ENCODE measurements at regions not wholly inside any gene's neighbourhood (a gene's known extent, or its start where the extent isn't known, plus 50 kb on each side); places are given as distances from the start of the nearest gene placed in this dataset.
A peak's percentile ranks its signal among the peaks of the same experiment; 100 is the strongest.

- peak; percentile 41 to 47 for DNase-seq (ENCODE audit: low read depth in 2 of 2)
These were observed 444.9 kb upstream of the B3GALT2 start for GRCh38 chr1:193631306-193631705.

- DNase-seq (ENCODE audit: low read depth in 2 of 2), result peak; percentile 60 to 71
These were observed 443.5 kb upstream of the B3GALT2 start for GRCh38 chr1:193629875-193630274.

- no peak for DNase-seq (ENCODE audit: low read depth in 2 of 2)
These were observed 440.3 kb upstream of the B3GALT2 start for GRCh38 chr1:193626695-193627094.

- DNase-seq (ENCODE audit: low read depth in 2 of 2), result no peak
These were observed 438.8 kb upstream of the B3GALT2 start for GRCh38 chr1:193625255-193625654.

- no peak for DNase-seq (ENCODE audit: low read depth in 2 of 2)
These were observed 433.5 kb upstream of the B3GALT2 start for GRCh38 chr1:193619911-193620310.

GRCh38 chr1:193614817-193615216 lies 428.4 kb upstream of the B3GALT2 start:
- DNase-seq (ENCODE audit: low read depth in 2 of 2), result peak; percentile 61 to 95

- DNase-seq (ENCODE audit: low read depth in 2 of 2), result no peak
These were observed 427.9 kb upstream of the B3GALT2 start for GRCh38 chr1:193614275-193614674.

- no peak for DNase-seq (ENCODE audit: low read depth in 2 of 2)
These were observed 426.6 kb upstream of the B3GALT2 start for GRCh38 chr1:193613041-193613440.

GRCh38 chr1:193609592-193609991 lies 423.2 kb upstream of the B3GALT2 start:
- peak in 1 of 2 donors; percentile 60 for DNase-seq (ENCODE audit: low read depth in 2 of 2)

GRCh38 chr1:193607787-193608186 lies 421.4 kb upstream of the B3GALT2 start:
- DNase-seq (ENCODE audit: low read depth in 2 of 2), result no peak

- DNase-seq (ENCODE audit: low read depth in 2 of 2), result no peak
These were observed 419.6 kb upstream of the B3GALT2 start for GRCh38 chr1:193606035-193606434.

- DNase-seq (ENCODE audit: low read depth in 2 of 2), result no peak
These were observed 416.3 kb upstream of the B3GALT2 start for GRCh38 chr1:193602705-193603104.

- no peak for DNase-seq (ENCODE audit: low read depth in 2 of 2)
These were observed 406.9 kb upstream of the B3GALT2 start for GRCh38 chr1:193593147-193593885.

- DNase-seq (ENCODE audit: low read depth in 2 of 2), result no peak
These were observed 405.9 kb upstream of the B3GALT2 start for GRCh38 chr1:193592317-193592716.

GRCh38 chr1:193590102-193590501 lies 403.7 kb upstream of the B3GALT2 start:
- peak in 1 of 2 donors; percentile 4 for DNase-seq (ENCODE audit: low read depth in 2 of 2)

GRCh38 chr1:193589597-193590040 lies 403.2 kb upstream of the B3GALT2 start:
- DNase-seq (ENCODE audit: low read depth in 2 of 2), result peak; percentile 59 to 79

- no peak for DNase-seq (ENCODE audit: low read depth in 2 of 2)
These were observed 402.1 kb upstream of the B3GALT2 start for GRCh38 chr1:193588311-193589082.

- DNase-seq (ENCODE audit: low read depth in 2 of 2), result no peak
These were observed 398.4 kb upstream of the B3GALT2 start for GRCh38 chr1:193584731-193585239.

- DNase-seq (ENCODE audit: low read depth in 2 of 2), result no peak
These were observed 394.9 kb upstream of the B3GALT2 start for GRCh38 chr1:193581341-193581740.

- no peak for DNase-seq (ENCODE audit: low read depth in 2 of 2)
These were observed 394.0 kb upstream of the B3GALT2 start for GRCh38 chr1:193580419-193580818.

- no peak for DNase-seq (ENCODE audit: low read depth in 2 of 2)
These were observed 392.9 kb upstream of the B3GALT2 start for GRCh38 chr1:193579323-193579722.

- no peak for DNase-seq (ENCODE audit: low read depth in 2 of 2)
These were observed 388.5 kb upstream of the B3GALT2 start for GRCh38 chr1:193574913-193575312.

GRCh38 chr1:193569983-193570269 lies 383.5 kb upstream of the B3GALT2 start:
- DNase-seq (ENCODE audit: low read depth in 2 of 2), result no peak
